H9 (cell line): ENCODE measurements at regions not wholly inside any gene's neighbourhood (a gene's known extent, or its start where the extent isn't known, plus 50 kb on each side); places are given as distances from the start of the nearest gene placed in this dataset.

ENCODE experiments used
- DNase-seq: peaks from one replicate; pipeline ENCODE4 v3.0.0-alpha.2; 2017
- H2AFZ ChIP-seq: one replicate; pipeline ENCODE4 v1.6.1; 2013; ENCODE audit warnings: mild to moderate bottlenecking, low read length, control low read depth, moderate library complexity
- H2AK5ac ChIP-seq: 2 replicates; pipeline ENCODE4 v1.6.1; 2013; ENCODE audit warnings: low read length, control low read depth, mixed read lengths; ENCODE audit not compliant: insufficient read length
- H2BK120ac ChIP-seq: one replicate; pipeline ENCODE4 v1.6.1; 2013; ENCODE audit warnings: low read depth, mild to moderate bottlenecking, low read length, control low read depth, inconsistent platforms; ENCODE audit not compliant: poor library complexity, severe bottlenecking
- H2BK12ac ChIP-seq: 2 replicates; pipeline ENCODE4 v1.6.1; 2013; ENCODE audit warnings: low read length, control low read depth, mixed read lengths, low read depth; ENCODE audit not compliant: insufficient read length
- H2BK15ac ChIP-seq: 2 replicates; pipeline ENCODE4 v1.6.1; 2013; ENCODE audit warnings: low read depth, low read length, control low read depth
- H2BK20ac ChIP-seq: one replicate; pipeline ENCODE4 v1.6.1; 2013; ENCODE audit warnings: low read depth, mild to moderate bottlenecking, low read length, control low read depth, inconsistent platforms; ENCODE audit not compliant: poor library complexity, severe bottlenecking
- H2BK5ac ChIP-seq: 2 replicates; pipeline ENCODE4 v1.6.1; 2013; ENCODE audit warnings: low read length, control low read depth, mixed read lengths; ENCODE audit not compliant: insufficient read length
- H3K14ac ChIP-seq: 2 replicates; pipeline ENCODE4 v1.6.1; 2013; ENCODE audit warnings: low read length, control low read depth; ENCODE audit not compliant: insufficient read depth
- H3K18ac ChIP-seq: 2 replicates; pipeline ENCODE4 v1.6.1; 2013; ENCODE audit warnings: low read depth, mild to moderate bottlenecking, mixed read lengths, low read length, control low read depth; ENCODE audit not compliant: insufficient read length
- H3K23ac ChIP-seq: 2 replicates; pipeline ENCODE4 v1.6.1; 2013; ENCODE audit warnings: low read length, control low read depth, mixed read lengths, low read depth; ENCODE audit not compliant: insufficient read length
- H3K23me2 ChIP-seq: 2 replicates; pipeline ENCODE4 v1.6.1; 2013; ENCODE audit warnings: low read depth, mild to moderate bottlenecking, mixed read lengths, low read length, control low read depth; ENCODE audit not compliant: insufficient read length, poor library complexity, severe bottlenecking
- H3K27ac ChIP-seq: 2 replicates; pipeline ENCODE4 v1.5.1; 2013; ENCODE audit warnings: low read length, control low read depth, mixed read lengths, low read depth; ENCODE audit not compliant: insufficient read length
- H3K27me3 ChIP-seq: 2 replicates; pipeline ENCODE4 v1.6.1; 2013; ENCODE audit warnings: low read length, control low read depth, inconsistent platforms; ENCODE audit not compliant: insufficient read depth
- H3K4ac ChIP-seq: 2 replicates; pipeline ENCODE4 v1.6.1; 2013; ENCODE audit warnings: low read depth, mild to moderate bottlenecking, control low read depth, inconsistent platforms, low read length, moderate library complexity
- H3K4me1 ChIP-seq: 2 replicates; pipeline ENCODE4 v1.6.1; 2013; ENCODE audit warnings: low read length, control low read depth, inconsistent platforms; ENCODE audit not compliant: insufficient read depth
- H3K4me2 ChIP-seq: 2 replicates; pipeline ENCODE4 v1.6.1; 2013; ENCODE audit warnings: low read length, control low read depth, mixed read lengths; ENCODE audit not compliant: insufficient read length, insufficient read depth
- H3K56ac ChIP-seq: 2 replicates; pipeline ENCODE4 v1.6.1; 2013; ENCODE audit warnings: low read depth, mild to moderate bottlenecking, mixed read lengths, low read length, control low read depth; ENCODE audit not compliant: insufficient read length
- H3K79me1 ChIP-seq: 2 replicates; pipeline ENCODE4 v1.6.1; 2013; ENCODE audit warnings: low read depth, mild to moderate bottlenecking, moderate library complexity, low read length, control low read depth, inconsistent platforms; ENCODE audit not compliant: insufficient read depth, poor library complexity, severe bottlenecking
- H3K79me2 ChIP-seq: 2 replicates; pipeline ENCODE4 v1.6.1; 2013; ENCODE audit warnings: low read length, control low read depth, inconsistent platforms; ENCODE audit not compliant: insufficient read depth
- H3K9ac ChIP-seq: 2 replicates; pipeline ENCODE4 v1.6.1; 2013; ENCODE audit warnings: low read length, control low read depth, mixed read lengths; ENCODE audit not compliant: insufficient read length; ENCODE audit errors: extremely low read depth
- H3K9me3 ChIP-seq: one replicate; pipeline ENCODE4 v1.6.1; 2013; ENCODE audit warnings: low read depth, low read length, inconsistent platforms; ENCODE audit not compliant: control insufficient read depth
- H3T11ph ChIP-seq: one replicate; pipeline ENCODE4 v1.6.1; 2013; ENCODE audit warnings: mild to moderate bottlenecking, low read length, control low read depth, inconsistent platforms
- H4K20me1 ChIP-seq: one replicate; pipeline ENCODE4 v1.6.1; 2013; ENCODE audit not compliant: control insufficient read depth, insufficient read length, insufficient read depth
- H4K5ac ChIP-seq: 2 replicates; pipeline ENCODE4 v1.6.1; 2013; ENCODE audit warnings: low read depth, mild to moderate bottlenecking, mixed read lengths, low read length, control low read depth; ENCODE audit not compliant: insufficient read length
- H4K8ac ChIP-seq: replicated peaks from 2 replicates; pipeline ENCODE4 v1.6.1; 2013; ENCODE audit warnings: low read length, control low read depth, mixed read lengths, low read depth; ENCODE audit not compliant: insufficient read length
- H4K91ac ChIP-seq: 2 replicates; pipeline ENCODE4 v1.6.1; 2013; ENCODE audit warnings: low read depth, mild to moderate bottlenecking, moderate library complexity, mixed read lengths, low read length, control low read depth; ENCODE audit not compliant: insufficient read length
- H3K27ac Mint-ChIP-seq, 3 experiments: 2 replicates in 2 of 3; 3 replicates in 1 of 3; pipeline ENCODE4 v1.8.0; 2020 to 2021; ENCODE audit warnings: mixed read lengths in 3 of 3, mild to moderate bottlenecking in 1 of 3, moderate library complexity in 1 of 3
- H3K27me3 Mint-ChIP-seq: 2 replicates; pipeline ENCODE4 v1.8.0; 2021; ENCODE audit warnings: low read depth, mild to moderate bottlenecking, moderate library complexity, mixed read lengths
- H3K36me3 Mint-ChIP-seq, 3 experiments: 2 replicates in 2 of 3; 3 replicates in 1 of 3; pipeline ENCODE4 v1.8.0; 2020 to 2021; ENCODE audit warnings: low read depth in 3 of 3, mixed read lengths in 3 of 3; ENCODE audit not compliant: insufficient read depth in 1 of 3
- H3K4me1 Mint-ChIP-seq, 2 experiments: 2 replicates each; pipeline ENCODE4 v1.8.0; 2020; ENCODE audit warnings: mixed read lengths in 2 of 2
- H3K4me3 Mint-ChIP-seq, 2 experiments: 2 replicates in 1 of 2; 3 replicates in 1 of 2; pipeline ENCODE4 v1.8.0; 2020 to 2021; ENCODE audit warnings: mild to moderate bottlenecking in 2 of 2, mixed read lengths in 2 of 2, moderate library complexity in 1 of 2
- H3K9me3 Mint-ChIP-seq, 2 experiments: 2 replicates in 1 of 2; 3 replicates in 1 of 2; pipeline ENCODE4 v1.8.0; 2020; ENCODE audit warnings: mild to moderate bottlenecking in 2 of 2, mixed read lengths in 2 of 2, moderate library complexity in 1 of 2
- CTCF ChIP-seq: fragments of 200-600 bp; sonication (generic); conservative IDR thresholded peaks from 3 replicates; pipeline ENCODE4 v1.8.0; 2021; ENCODE audit warnings: antibody characterized with exemption, mild to moderate bottlenecking
- WGBS: extraction: QIAGEN DNeasy Blood & Tissue Kit; methylation state at CpG from one replicate; pipeline ENCODE4 v1.1.7; 2013; ENCODE audit warnings: missing lambda C conversion rate, low lambda C conversion rate, mixed read lengths; ENCODE audit not compliant: insufficient read length; ENCODE audit errors: extremely low coverage; 5-methylcytosine and 5-hydroxymethylcytosine counted together

- H3K23me2 ChIP-seq = no peaks in the 10 kb centered on the region
- no peak overlapping the region for H2BK12ac ChIP-seq
- no peak overlapping the region for H3K4ac ChIP-seq
- no peak overlapping the region for H3K27ac ChIP-seq
- H3K9me3 ChIP-seq = peaks cover 22% of the 10 kb centered on the region
- no peak overlapping the region for H3K9ac ChIP-seq
- no peak overlapping the region for H4K8ac ChIP-seq
- Mint-ChIP-seq H3K27me3 (no peaks in the 10 kb centered on the region), H3K9me3 (peaks cover 35 to 37% of the 10 kb centered on the region in 2 experiments), H3K4me3 (no peak overlapping the region), H3K4me1 (peaks cover 37 to 50% of the 10 kb centered on the region in 2 experiments), H3K27ac (no peak overlapping the region; a peak in 1 of 7 replicates), H3K36me3 (peaks cover 49 to 65% (median 52%) of the 10 kb centered on the region in 3 experiments)
- H2BK120ac ChIP-seq = no peak overlapping the region
- no peaks in the 10 kb centered on the region for H3K27me3 ChIP-seq
- H2BK20ac ChIP-seq = no peak overlapping the region
- H4K20me1 ChIP-seq = no peaks in the 10 kb centered on the region
- no peak overlapping the region for H3K14ac ChIP-seq
- no peak overlapping the region for H3K18ac ChIP-seq
- WGBS = no CpG with 5 or more reads among the region's 4 CpGs
- no peak overlapping the region for H4K91ac ChIP-seq
- H3T11ph ChIP-seq = no peak overlapping the region
- no peak overlapping the region for H3K4me2 ChIP-seq
- no peak overlapping the region for H4K5ac ChIP-seq
- H2AK5ac ChIP-seq = no peak overlapping the region
- H2BK15ac ChIP-seq = no peak overlapping the region
- H2BK5ac ChIP-seq = no peak overlapping the region
- no peak for DNase-seq
- H3K79me2 ChIP-seq = no peaks in the 10 kb centered on the region
- H2AFZ ChIP-seq = no peak overlapping the region
- no peak overlapping the region for H3K56ac ChIP-seq
- no peaks in the 10 kb centered on the region for H3K79me1 ChIP-seq
- H3K23ac ChIP-seq = no peak overlapping the region
- TF ChIP-seq CTCF = no peak
- peaks cover 4% of the 10 kb centered on the region; the same call in 1 of the 2 replicates for H3K4me1 ChIP-seq
Observed at GRCh38 chrX:6851140-6851539, 296.4 kb upstream of the STS start.
